Mammary epithelial cell (primary cell): ENCODE measurements at regions not wholly inside any gene's neighbourhood (a gene's known extent, or its start where the extent isn't known, plus 50 kb on each side); places are given as distances from the start of the nearest gene placed in this dataset.

ENCODE experiments used
- EZH2 ChIP-seq: IDR thresholded peaks from 2 replicates; pipeline ENCODE4 v1.6.1; 2012; ENCODE audit warnings: low read length, inconsistent platforms, borderline replicate concordance
- TF ChIP-seq, protein P1 (sequence below), 2 donors: IDR thresholded peaks in 1 of 2; conservative IDR thresholded peaks in 1 of 2; 2 replicates each; pipeline ENCODE4 v1.5.1; 2011 to 2012; ENCODE audit warnings: inconsistent platforms in 2 of 2, low read length in 2 of 2, mild to moderate bottlenecking in 2 of 2, control low read depth in 1 of 2, low read depth in 1 of 2; ENCODE audit not compliant: insufficient read depth in 1 of 2; ENCODE audit errors: extremely low read depth in 1 of 2

- TF ChIP-seq, protein P1, sequence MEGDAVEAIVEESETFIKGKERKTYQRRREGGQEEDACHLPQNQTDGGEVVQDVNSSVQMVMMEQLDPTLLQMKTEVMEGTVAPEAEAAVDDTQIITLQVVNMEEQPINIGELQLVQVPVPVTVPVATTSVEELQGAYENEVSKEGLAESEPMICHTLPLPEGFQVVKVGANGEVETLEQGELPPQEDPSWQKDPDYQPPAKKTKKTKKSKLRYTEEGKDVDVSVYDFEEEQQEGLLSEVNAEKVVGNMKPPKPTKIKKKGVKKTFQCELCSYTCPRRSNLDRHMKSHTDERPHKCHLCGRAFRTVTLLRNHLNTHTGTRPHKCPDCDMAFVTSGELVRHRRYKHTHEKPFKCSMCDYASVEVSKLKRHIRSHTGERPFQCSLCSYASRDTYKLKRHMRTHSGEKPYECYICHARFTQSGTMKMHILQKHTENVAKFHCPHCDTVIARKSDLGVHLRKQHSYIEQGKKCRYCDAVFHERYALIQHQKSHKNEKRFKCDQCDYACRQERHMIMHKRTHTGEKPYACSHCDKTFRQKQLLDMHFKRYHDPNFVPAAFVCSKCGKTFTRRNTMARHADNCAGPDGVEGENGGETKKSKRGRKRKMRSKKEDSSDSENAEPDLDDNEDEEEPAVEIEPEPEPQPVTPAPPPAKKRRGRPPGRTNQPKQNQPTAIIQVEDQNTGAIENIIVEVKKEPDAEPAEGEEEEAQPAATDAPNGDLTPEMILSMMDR (conservative IDR thresholded peaks at IDR 0.05 in 1 of 2, IDR thresholded peaks at IDR 0.05 in 1 of 2; ENCODE audit: extremely low read depth in 1 of 2, insufficient read depth in 1 of 2, low read depth in 1 of 2, low read length in 2 of 2) = no peak
- TF ChIP-seq EZH2 = no peak
These were observed 107.2 kb upstream of the LYZL2 start for GRCh38 chr10:30736685-30737232.
